ENCODE measurements at regions not wholly inside any gene's neighbourhood (a gene's known extent, or its start where the extent isn't known, plus 50 kb on each side); places are given as distances from the start of the nearest gene placed in this dataset.

DNA sequence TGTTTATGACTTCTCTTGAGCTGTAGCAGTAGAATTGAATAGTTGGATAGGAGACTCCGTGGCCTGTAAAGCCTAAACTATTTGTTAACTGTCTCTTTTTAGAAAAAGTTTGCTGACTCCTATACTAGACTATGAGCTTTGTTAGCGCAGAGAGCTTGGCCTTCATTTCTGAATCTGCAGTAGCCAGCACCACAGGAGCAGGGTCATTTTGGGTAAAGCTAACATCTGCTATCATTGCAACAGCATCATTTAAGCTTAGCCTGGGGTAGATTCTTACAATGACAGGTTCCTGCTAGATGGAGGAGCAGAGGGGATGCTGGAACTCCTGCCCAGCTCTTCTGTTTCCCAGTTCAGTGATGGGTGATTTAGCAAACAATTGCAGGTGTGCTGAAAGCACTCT, 133.7 kb upstream of the ASTN2 start:
- TF ChIP-seq EZH2 (IDR thresholded peaks at IDR 0.05; ENCODE audit: borderline replicate concordance, low read depth, low read length, severe bottlenecking) = no peak
- TF ChIP-seq, protein P1, sequence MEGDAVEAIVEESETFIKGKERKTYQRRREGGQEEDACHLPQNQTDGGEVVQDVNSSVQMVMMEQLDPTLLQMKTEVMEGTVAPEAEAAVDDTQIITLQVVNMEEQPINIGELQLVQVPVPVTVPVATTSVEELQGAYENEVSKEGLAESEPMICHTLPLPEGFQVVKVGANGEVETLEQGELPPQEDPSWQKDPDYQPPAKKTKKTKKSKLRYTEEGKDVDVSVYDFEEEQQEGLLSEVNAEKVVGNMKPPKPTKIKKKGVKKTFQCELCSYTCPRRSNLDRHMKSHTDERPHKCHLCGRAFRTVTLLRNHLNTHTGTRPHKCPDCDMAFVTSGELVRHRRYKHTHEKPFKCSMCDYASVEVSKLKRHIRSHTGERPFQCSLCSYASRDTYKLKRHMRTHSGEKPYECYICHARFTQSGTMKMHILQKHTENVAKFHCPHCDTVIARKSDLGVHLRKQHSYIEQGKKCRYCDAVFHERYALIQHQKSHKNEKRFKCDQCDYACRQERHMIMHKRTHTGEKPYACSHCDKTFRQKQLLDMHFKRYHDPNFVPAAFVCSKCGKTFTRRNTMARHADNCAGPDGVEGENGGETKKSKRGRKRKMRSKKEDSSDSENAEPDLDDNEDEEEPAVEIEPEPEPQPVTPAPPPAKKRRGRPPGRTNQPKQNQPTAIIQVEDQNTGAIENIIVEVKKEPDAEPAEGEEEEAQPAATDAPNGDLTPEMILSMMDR (IDR thresholded peaks at IDR 0.05; ENCODE audit: extremely low read depth in 1 of 2, insufficient read depth in 1 of 2, low read depth in 1 of 2, low read length in 2 of 2) = no peak
- no peak for TF ChIP-seq GATA2 (IDR thresholded peaks at IDR 0.05; ENCODE audit: insufficient read depth, insufficient read length, low read depth, low read length)
- TF ChIP-seq POLR2AphosphoS5 (IDR thresholded peaks at IDR 0.05; ENCODE audit: insufficient read depth, low read depth, low read length) = no peak
- TF ChIP-seq POLR2A (IDR thresholded peaks at IDR 0.05; ENCODE audit: low read depth, low read length) = no peak
- TF ChIP-seq, protein P2, sequence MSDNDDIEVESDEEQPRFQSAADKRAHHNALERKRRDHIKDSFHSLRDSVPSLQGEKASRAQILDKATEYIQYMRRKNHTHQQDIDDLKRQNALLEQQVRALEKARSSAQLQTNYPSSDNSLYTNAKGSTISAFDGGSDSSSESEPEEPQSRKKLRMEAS (IDR thresholded peaks at IDR 0.05; ENCODE audit: insufficient read depth, insufficient read length) = no peak
- TF ChIP-seq MYC (IDR thresholded peaks at IDR 0.05; ENCODE audit: low read depth, low read length) = no peak
- TF ChIP-seq JUN (IDR thresholded peaks at IDR 0.05; ENCODE audit: borderline replicate concordance, insufficient read depth, insufficient read length, low read depth) = no peak
- no peak for TF ChIP-seq FOS (IDR thresholded peaks at IDR 0.05; ENCODE audit: borderline replicate concordance, insufficient read depth, low read length)
